ENCODE measurements at regions not wholly inside any gene's neighbourhood (a gene's known extent, or its start where the extent isn't known, plus 50 kb on each side); places are given as distances from the start of the nearest gene placed in this dataset.

- no peak for DNase-seq
These were observed 481.0 kb upstream of the ADAMTS5 start for GRCh38 chr21:27447843-27448242.

- DNase-seq = no peak
These were observed 462.9 kb upstream of the ADAMTS5 start for GRCh38 chr21:27429710-27430341.

- no peak for DNase-seq
These were observed 459.3 kb upstream of the ADAMTS5 start for GRCh38 chr21:27426196-27426595.

- DNase-seq = no peak
These were observed 458.7 kb upstream of the ADAMTS5 start for GRCh38 chr21:27425574-27425973.

- DNase-seq = no peak
These were observed 458.3 kb upstream of the ADAMTS5 start for GRCh38 chr21:27425172-27425571.

- DNase-seq = no peak
These were observed 457.7 kb upstream of the ADAMTS5 start for GRCh38 chr21:27424601-27425000.

- DNase-seq = no peak
These were observed 457.2 kb upstream of the ADAMTS5 start for GRCh38 chr21:27423906-27424595.

- DNase-seq = no peak
These were observed 456.1 kb upstream of the ADAMTS5 start for GRCh38 chr21:27423038-27423437.

GRCh38 chr21:27422435-27422834 lies 455.5 kb upstream of the ADAMTS5 start:
- no peak for DNase-seq

GRCh38 chr21:27421654-27422053 lies 454.8 kb upstream of the ADAMTS5 start:
- DNase-seq = no peak

- no peak for DNase-seq
These were observed 452.3 kb upstream of the ADAMTS5 start for GRCh38 chr21:27419153-27419552.

GRCh38 chr21:27418346-27418745 lies 451.5 kb upstream of the ADAMTS5 start:
- DNase-seq = no peak

- DNase-seq = no peak
These were observed 445.6 kb upstream of the ADAMTS5 start for GRCh38 chr21:27412530-27412929.

GRCh38 chr21:27408826-27409225 lies 441.9 kb upstream of the ADAMTS5 start:
- DNase-seq = no peak

GRCh38 chr21:27407271-27407670 lies 440.4 kb upstream of the ADAMTS5 start:
- no peak for DNase-seq

GRCh38 chr21:27406300-27407009 lies 439.6 kb upstream of the ADAMTS5 start:
- no peak for DNase-seq

GRCh38 chr21:27403011-27403410 lies 436.1 kb upstream of the ADAMTS5 start:
- DNase-seq = no peak

GRCh38 chr21:27400045-27400444 lies 433.2 kb upstream of the ADAMTS5 start:
- no peak for DNase-seq

- DNase-seq = no peak
These were observed 430.7 kb upstream of the ADAMTS5 start for GRCh38 chr21:27397578-27397977.

GRCh38 chr21:27393726-27394125 lies 426.8 kb upstream of the ADAMTS5 start:
- no peak for DNase-seq

- DNase-seq = no peak
These were observed 425.1 kb upstream of the ADAMTS5 start for GRCh38 chr21:27391990-27392389.

- no peak for DNase-seq
These were observed 423.5 kb upstream of the ADAMTS5 start for GRCh38 chr21:27390384-27390783.

- DNase-seq = no peak
These were observed 421.9 kb upstream of the ADAMTS5 start for GRCh38 chr21:27388825-27389224.

- DNase-seq = no peak
These were observed 415.5 kb upstream of the ADAMTS5 start for GRCh38 chr21:27382404-27382803.

All from SHP77 (cell line).